WTC11 (cell line): ENCODE measurements at regions not wholly inside any gene's neighbourhood (a gene's known extent, or its start where the extent isn't known, plus 50 kb on each side); places are given as distances from the start of the nearest gene placed in this dataset.
A peak's percentile ranks its signal among the peaks of the same experiment; 100 is the strongest.

Experiments
- ATAC-seq: fragments of 200-7000 bp; cut with Tn5 transposase; 2 replicates; pipeline ENCODE4 v1.10.0; 2021; ENCODE audit warnings: mild to moderate bottlenecking, moderate library complexity
- CTCF ChIA-PET: fragments of 300-600 bp; sonication (Branson Sonifier 250); formaldehyde crosslinking; loops from one replicate; lab custom pipeline; 2021; ENCODE audit warnings: antibody characterized with exemption; lab: Charles Lee
- POLR2A ChIA-PET: fragments of 350-600 bp; sonication (Branson Sonifier 250); formaldehyde crosslinking; loops from one replicate; lab custom pipeline; 2021; ENCODE audit warnings: antibody characterized with exemption; lab: Charles Lee
- DNase-seq: peaks from one replicate; pipeline ENCODE4 v3.0.0; 2021; ENCODE audit warnings: low spot score
- H3K27ac Mint-ChIP-seq: 2 replicates; pipeline ENCODE4 v1.8.0; 2021; ENCODE audit warnings: mixed read lengths
- H3K27me3 Mint-ChIP-seq: 2 replicates; pipeline ENCODE4 v1.8.0; 2021; ENCODE audit warnings: low read depth, mild to moderate bottlenecking, moderate library complexity, mixed read lengths
- H3K36me3 Mint-ChIP-seq: 2 replicates; pipeline ENCODE4 v1.8.0; 2021; ENCODE audit warnings: mixed read lengths
- H3K4me1 Mint-ChIP-seq: 2 replicates; pipeline ENCODE4 v1.8.0; 2022; ENCODE audit warnings: mixed read lengths
- H3K4me3 Mint-ChIP-seq: 2 replicates; pipeline ENCODE4 v1.8.0; 2021; ENCODE audit warnings: mild to moderate bottlenecking, moderate library complexity, mixed read lengths
- H3K9me3 Mint-ChIP-seq: 2 replicates; pipeline ENCODE4 v1.8.0; 2021; ENCODE audit warnings: mixed read lengths
- ATF2 ChIP-seq: sonication (generic); formaldehyde crosslinking; IDR thresholded peaks from 2 replicates; pipeline ENCODE4 v1.8.1; 2022; ENCODE audit warnings: low read depth, missing genetic modification reagents, borderline replicate concordance
- CBFB ChIP-seq: sonication (generic); formaldehyde crosslinking; IDR thresholded peaks from 2 replicates; pipeline ENCODE4 v1.8.1; 2022; ENCODE audit warnings: mild to moderate bottlenecking, low read depth, missing genetic modification reagents
- CREB1 ChIP-seq: sonication (generic); formaldehyde crosslinking; IDR thresholded peaks from 2 replicates; pipeline ENCODE4 v1.8.0; 2023; ENCODE audit warnings: mild to moderate bottlenecking, missing genetic modification reagents
- E2F1 ChIP-seq: sonication (generic); formaldehyde crosslinking; IDR thresholded peaks from 2 replicates; pipeline ENCODE4 v1.8.0; 2022; ENCODE audit warnings: mild to moderate bottlenecking, missing genetic modification reagents
- ESRRA ChIP-seq: sonication (generic); formaldehyde crosslinking; IDR thresholded peaks from 2 replicates; pipeline ENCODE4 v1.8.1; 2022; ENCODE audit warnings: mild to moderate bottlenecking, missing genetic modification reagents, borderline replicate concordance
- MLX ChIP-seq: sonication (generic); formaldehyde crosslinking; IDR thresholded peaks from 2 replicates; pipeline ENCODE4 v1.8.1; 2023; ENCODE audit warnings: mild to moderate bottlenecking, missing genetic modification reagents, moderate library complexity
- NR1H2 ChIP-seq: sonication (generic); formaldehyde crosslinking; IDR thresholded peaks from 2 replicates; pipeline ENCODE4 v1.9.0; 2021; ENCODE audit warnings: mild to moderate bottlenecking, moderate library complexity, missing genetic modification reagents
- NR3C1 ChIP-seq: sonication (generic); formaldehyde crosslinking; conservative IDR thresholded peaks from 2 replicates; pipeline ENCODE4 v1.8.1; 2023; ENCODE audit warnings: low read depth, mild to moderate bottlenecking, missing genetic modification reagents
- RELA ChIP-seq: sonication (generic); formaldehyde crosslinking; IDR thresholded peaks from 2 replicates; pipeline ENCODE4 v1.8.1; 2022; ENCODE audit warnings: missing genetic modification reagents, mild to moderate bottlenecking, borderline replicate concordance
- SOX15 ChIP-seq: fragments of 250-450 bp; sonication (Bioruptor Pico); IDR thresholded peaks from 2 replicates; pipeline ENCODE4 v1.9.0; 2021; ENCODE audit warnings: mild to moderate bottlenecking
- TCF7 ChIP-seq: sonication (generic); formaldehyde crosslinking; IDR thresholded peaks from 2 replicates; pipeline ENCODE4 v1.8.0; 2022; ENCODE audit warnings: mild to moderate bottlenecking, low read depth, missing genetic modification reagents, moderate library complexity
- ZMAT4 ChIP-seq: fragments of 250-450 bp; sonication (Bioruptor Pico); IDR thresholded peaks from 2 replicates; pipeline ENCODE4 v1.9.0; 2021; ENCODE audit warnings: mild to moderate bottlenecking
- ZNF219 ChIP-seq: sonication (generic); formaldehyde crosslinking; IDR thresholded peaks from 2 replicates; pipeline ENCODE4 v1.8.0; 2023; ENCODE audit warnings: missing genetic modification reagents, mild to moderate bottlenecking, borderline replicate concordance
- ZNF671 ChIP-seq: fragments of 250-450 bp; sonication (Bioruptor Pico); IDR thresholded peaks from 2 replicates; pipeline ENCODE4 v1.8.0; 2021; ENCODE audit warnings: mild to moderate bottlenecking
- TF ChIP-seq, protein P1 (sequence below): fragments of 250-450 bp; sonication (Bioruptor Pico); IDR thresholded peaks from 2 replicates; pipeline ENCODE4 v1.8.0; 2021; ENCODE audit warnings: mild to moderate bottlenecking
- TF ChIP-seq, protein P2 (sequence below): fragments of 250-450 bp; sonication (Bioruptor Pico); IDR thresholded peaks from 2 replicates; pipeline ENCODE4 v1.9.0; 2021; ENCODE audit warnings: mild to moderate bottlenecking
- TF ChIP-seq, protein P3 (sequence below): sonication (generic); formaldehyde crosslinking; conservative IDR thresholded peaks from 2 replicates; pipeline ENCODE4 v1.8.1; 2022; ENCODE audit warnings: mild to moderate bottlenecking, missing genetic modification reagents
- TF ChIP-seq, protein P4 (sequence below): sonication (generic); formaldehyde crosslinking; IDR thresholded peaks from 2 replicates; pipeline ENCODE4 v1.8.0; 2023; ENCODE audit warnings: missing genetic modification reagents
- TF ChIP-seq, protein P5 (sequence below): sonication (generic); formaldehyde crosslinking; IDR thresholded peaks from 2 replicates; pipeline ENCODE4 v1.8.1; 2023; ENCODE audit warnings: mild to moderate bottlenecking, missing genetic modification reagents, moderate library complexity

DNA sequence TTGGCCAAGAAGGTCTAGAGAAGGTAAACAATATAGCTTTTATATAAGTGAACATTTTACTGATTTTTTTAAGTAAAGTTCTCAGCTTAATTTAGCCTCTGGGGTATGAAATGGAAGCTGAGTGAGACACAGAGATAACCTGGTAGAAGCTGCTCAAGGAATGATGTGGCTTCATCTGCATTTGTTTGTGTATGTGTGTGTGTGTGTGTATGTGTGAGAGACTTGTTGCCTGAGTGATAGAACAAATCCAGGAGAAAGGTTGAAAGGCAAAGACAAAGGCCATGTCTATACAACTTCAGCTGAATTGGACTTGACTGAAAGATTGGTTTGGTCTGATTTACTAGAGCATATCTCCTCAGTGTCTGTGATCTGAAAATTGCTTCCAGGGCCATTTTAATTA lies 63.6 kb downstream of the PCDH7 start:
- DNase-seq (no peak), ATAC-seq (peak; percentile 48)
- ChIA-PET CTCF (no interaction called here), POLR2A (interaction anchor here (0.6 kb wide), 1 partner anchor 24 kb away, joined by 4 read pairs; no protein-coding TSS in a partner anchor)
- Mint-ChIP-seq H3K27me3 (no peaks in the 10 kb centered on the region), H3K27ac (0 out of 2 replicates have a peak overlapping the region, but pooled peaks have one; percentile 3), H3K4me3 (no peak overlapping the region), H3K4me1 (peaks cover 10% of the 10 kb centered on the region), H3K9me3 (no peaks in the 10 kb centered on the region), H3K36me3 (no peaks in the 10 kb centered on the region)
- TF ChIP-seq NR1H2 (CRISPR knock-in tag) (no peak), NR3C1 (CRISPR knock-in tag) (no peak), MLX (CRISPR knock-in tag) (no peak), RELA (no peak), CREB1 (CRISPR knock-in tag) (no peak), ATF2 (no peak)
- TF ChIP-seq, protein P1, sequence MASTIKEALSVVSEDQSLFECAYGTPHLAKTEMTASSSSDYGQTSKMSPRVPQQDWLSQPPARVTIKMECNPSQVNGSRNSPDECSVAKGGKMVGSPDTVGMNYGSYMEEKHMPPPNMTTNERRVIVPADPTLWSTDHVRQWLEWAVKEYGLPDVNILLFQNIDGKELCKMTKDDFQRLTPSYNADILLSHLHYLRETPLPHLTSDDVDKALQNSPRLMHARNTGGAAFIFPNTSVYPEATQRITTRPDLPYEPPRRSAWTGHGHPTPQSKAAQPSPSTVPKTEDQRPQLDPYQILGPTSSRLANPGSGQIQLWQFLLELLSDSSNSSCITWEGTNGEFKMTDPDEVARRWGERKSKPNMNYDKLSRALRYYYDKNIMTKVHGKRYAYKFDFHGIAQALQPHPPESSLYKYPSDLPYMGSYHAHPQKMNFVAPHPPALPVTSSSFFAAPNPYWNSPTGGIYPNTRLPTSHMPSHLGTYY (CRISPR knock-in tag), result no peak

DNA sequence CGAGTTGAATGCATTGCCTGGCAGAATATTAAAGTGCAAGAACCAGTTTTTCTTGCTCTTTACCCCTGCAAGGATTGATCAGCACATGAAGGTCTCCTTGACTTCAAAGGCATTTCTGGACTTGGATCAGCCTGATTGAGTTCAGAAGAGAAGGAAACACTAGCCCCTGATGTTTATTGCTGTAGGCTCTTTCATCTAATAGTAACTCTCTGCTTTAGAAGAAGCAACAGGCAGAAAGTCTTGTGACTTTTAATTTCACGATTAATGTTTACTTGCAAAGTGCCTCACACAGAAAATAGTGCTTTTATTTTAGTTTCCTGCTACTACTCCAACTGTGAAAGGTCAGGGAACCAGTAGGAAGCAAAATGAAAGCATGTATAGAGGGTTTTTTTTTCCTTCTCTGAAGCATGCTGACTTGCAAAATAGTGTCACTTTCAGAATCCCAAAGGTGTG lies 69.1 kb downstream of the PCDH7 start:
- H3K4me1 Mint-ChIP-seq, result peaks cover 30% of the 10 kb centered on the region
- H3K4me3 Mint-ChIP-seq, result no peak overlapping the region
- no peak for TF ChIP-seq SOX15 (CRISPR knock-in tag)
- TF ChIP-seq, protein P2, sequence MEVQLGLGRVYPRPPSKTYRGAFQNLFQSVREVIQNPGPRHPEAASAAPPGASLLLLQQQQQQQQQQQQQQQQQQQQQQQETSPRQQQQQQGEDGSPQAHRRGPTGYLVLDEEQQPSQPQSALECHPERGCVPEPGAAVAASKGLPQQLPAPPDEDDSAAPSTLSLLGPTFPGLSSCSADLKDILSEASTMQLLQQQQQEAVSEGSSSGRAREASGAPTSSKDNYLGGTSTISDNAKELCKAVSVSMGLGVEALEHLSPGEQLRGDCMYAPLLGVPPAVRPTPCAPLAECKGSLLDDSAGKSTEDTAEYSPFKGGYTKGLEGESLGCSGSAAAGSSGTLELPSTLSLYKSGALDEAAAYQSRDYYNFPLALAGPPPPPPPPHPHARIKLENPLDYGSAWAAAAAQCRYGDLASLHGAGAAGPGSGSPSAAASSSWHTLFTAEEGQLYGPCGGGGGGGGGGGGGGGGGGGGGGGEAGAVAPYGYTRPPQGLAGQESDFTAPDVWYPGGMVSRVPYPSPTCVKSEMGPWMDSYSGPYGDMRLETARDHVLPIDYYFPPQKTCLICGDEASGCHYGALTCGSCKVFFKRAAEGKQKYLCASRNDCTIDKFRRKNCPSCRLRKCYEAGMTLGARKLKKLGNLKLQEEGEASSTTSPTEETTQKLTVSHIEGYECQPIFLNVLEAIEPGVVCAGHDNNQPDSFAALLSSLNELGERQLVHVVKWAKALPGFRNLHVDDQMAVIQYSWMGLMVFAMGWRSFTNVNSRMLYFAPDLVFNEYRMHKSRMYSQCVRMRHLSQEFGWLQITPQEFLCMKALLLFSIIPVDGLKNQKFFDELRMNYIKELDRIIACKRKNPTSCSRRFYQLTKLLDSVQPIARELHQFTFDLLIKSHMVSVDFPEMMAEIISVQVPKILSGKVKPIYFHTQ (CRISPR knock-in tag), result no peak
- peak; percentile 67 for ATAC-seq
- no peaks in the 10 kb centered on the region for H3K36me3 Mint-ChIP-seq
- H3K27ac Mint-ChIP-seq, result no peak overlapping the region
- ChIA-PET CTCF (no interaction called here), POLR2A (no interaction called here)
- H3K27me3 Mint-ChIP-seq, result no peaks in the 10 kb centered on the region
- no peak for DNase-seq
- H3K9me3 Mint-ChIP-seq, result no peaks in the 10 kb centered on the region

DNA sequence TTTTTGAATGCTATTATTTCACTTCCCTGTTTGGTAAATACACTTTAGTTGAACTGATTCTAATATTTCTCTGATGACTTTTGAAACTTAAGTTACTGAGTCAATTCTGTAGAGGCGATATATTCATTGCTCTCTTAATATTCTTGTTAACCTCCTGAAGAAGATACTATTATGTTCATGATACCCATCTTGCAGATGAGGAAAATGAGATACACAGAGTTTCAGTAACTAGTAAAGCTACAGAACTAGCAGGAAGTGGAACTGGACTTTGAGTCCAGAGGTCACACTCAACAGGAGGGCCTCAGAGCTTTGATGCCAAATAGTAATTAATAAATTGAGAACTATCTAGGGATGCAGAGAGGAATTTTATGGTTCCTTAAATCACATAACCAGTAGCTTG lies 70.0 kb downstream of the PCDH7 start:
- Mint-ChIP-seq H3K4me1 (peaks cover 32% of the 10 kb centered on the region), H3K27ac (no peak overlapping the region), H3K4me3 (no peak overlapping the region), H3K27me3 (no peaks in the 10 kb centered on the region), H3K9me3 (no peaks in the 10 kb centered on the region), H3K36me3 (no peaks in the 10 kb centered on the region)
- no peak for DNase-seq
- POLR2A ChIA-PET, result no interaction called here
- no peak for ATAC-seq
- CTCF ChIA-PET, result no interaction called here
- TF ChIP-seq CBFB, result no peak
- no peak for TF ChIP-seq ESRRA (CRISPR knock-in tag)
- TF ChIP-seq, protein P3, sequence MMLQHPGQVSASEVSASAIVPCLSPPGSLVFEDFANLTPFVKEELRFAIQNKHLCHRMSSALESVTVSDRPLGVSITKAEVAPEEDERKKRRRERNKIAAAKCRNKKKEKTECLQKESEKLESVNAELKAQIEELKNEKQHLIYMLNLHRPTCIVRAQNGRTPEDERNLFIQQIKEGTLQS, result no peak
- TF ChIP-seq E2F1 (CRISPR knock-in tag), result no peak
- TF ChIP-seq, protein P4, sequence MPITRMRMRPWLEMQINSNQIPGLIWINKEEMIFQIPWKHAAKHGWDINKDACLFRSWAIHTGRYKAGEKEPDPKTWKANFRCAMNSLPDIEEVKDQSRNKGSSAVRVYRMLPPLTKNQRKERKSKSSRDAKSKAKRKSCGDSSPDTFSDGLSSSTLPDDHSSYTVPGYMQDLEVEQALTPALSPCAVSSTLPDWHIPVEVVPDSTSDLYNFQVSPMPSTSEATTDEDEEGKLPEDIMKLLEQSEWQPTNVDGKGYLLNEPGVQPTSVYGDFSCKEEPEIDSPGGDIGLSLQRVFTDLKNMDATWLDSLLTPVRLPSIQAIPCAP (CRISPR knock-in tag), result no peak
- TF ChIP-seq ZMAT4 (CRISPR knock-in tag), result no peak
- TF ChIP-seq ZNF219 (CRISPR knock-in tag), result no peak
- TF ChIP-seq ZNF671, result no peak
- TF ChIP-seq TCF7 (CRISPR knock-in tag), result no peak
- TF ChIP-seq, protein P5, sequence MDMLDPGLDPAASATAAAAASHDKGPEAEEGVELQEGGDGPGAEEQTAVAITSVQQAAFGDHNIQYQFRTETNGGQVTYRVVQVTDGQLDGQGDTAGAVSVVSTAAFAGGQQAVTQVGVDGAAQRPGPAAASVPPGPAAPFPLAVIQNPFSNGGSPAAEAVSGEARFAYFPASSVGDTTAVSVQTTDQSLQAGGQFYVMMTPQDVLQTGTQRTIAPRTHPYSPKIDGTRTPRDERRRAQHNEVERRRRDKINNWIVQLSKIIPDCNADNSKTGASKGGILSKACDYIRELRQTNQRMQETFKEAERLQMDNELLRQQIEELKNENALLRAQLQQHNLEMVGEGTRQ, result no peak
